ENCODE measurements at regions not wholly inside any gene's neighbourhood (a gene's known extent, or its start where the extent isn't known, plus 50 kb on each side); places are given as distances from the start of the nearest gene placed in this dataset.
"Not testable (repeated sequence)": the region's sequence is repeated elsewhere in the genome, so short reads cannot be mapped to it uniquely, and the experiment has no call there.

- H3K27me3 ChIP-seq (ENCODE audit: control insufficient read depth in 2 of 2, insufficient read depth in 2 of 2, low read length in 2 of 2); H2AFZ ChIP-seq (ENCODE audit: low read depth, low read length); H3K9me3 ChIP-seq (replicated peaks; ENCODE audit: control insufficient read depth, insufficient read depth, low read length); H3K36me3 ChIP-seq (ENCODE audit: control insufficient read depth in 2 of 2, extremely low read depth in 1 of 2, insufficient read depth in 2 of 2, low read length in 2 of 2); POLR2A ChIA-PET; CTCF ChIA-PET; H3K9ac ChIP-seq (replicated peaks; ENCODE audit: extremely low read depth, insufficient read depth, low read length); H3K9me1 ChIP-seq (replicated peaks; ENCODE audit: control insufficient read depth, extremely low read depth, insufficient read depth, low read length); dilution Hi-C loops (cut with MboI; ENCODE audit: extremely low pct_ligation_motif_present, low sequenced_read_pairs); H4K20me1 ChIP-seq (replicated peaks; ENCODE audit: control insufficient read depth, extremely low read depth, insufficient read depth, low read length); H3K79me2 ChIP-seq (ENCODE audit: control insufficient read depth, insufficient read depth, low read length); DNase-seq (ENCODE audit: low read depth, low spot score); H3K4me2 ChIP-seq (ENCODE audit: insufficient read depth, low read length); H3K4me3 ChIP-seq (replicated peaks in 1 of 3; ENCODE audit: insufficient read depth in 1 of 3, low read depth in 1 of 3, low read length in 3 of 3); BruUV-seq (replicated peaks): not testable (repeated sequence)
- intact Hi-C loops (cut with micrococcal nuclease), result loop anchor here (10.0 kb wide), 1 partner anchor 47 kb away; no protein-coding TSS in a partner anchor
- Histone ChIP-seq H3K4me1 (ENCODE audit: control insufficient read depth, extremely low read depth, insufficient read depth, low read length) (peaks cover 37% of the 10 kb centered on the region), H3K27ac (ENCODE audit: insufficient read depth, low read depth, low read length) (peak overlapping the region; percentile 65)
- peak; percentile 28 for FAIRE-seq
- TF ChIP-seq CTCF (IDR thresholded peaks at IDR 0.05; ENCODE audit: extremely low read depth in 1 of 2, insufficient read depth in 1 of 2, low read depth in 1 of 2, low read length in 2 of 2), result peak in 1 of 2 donors; percentile 11
These were observed 141.1 kb upstream of the ZNF469 start for GRCh38 chr16:88241404-88242311.

GRCh38 chr16:88242312-88243295 lies 140.2 kb upstream of the ZNF469 start:
- H3K4me3 ChIP-seq (replicated peaks in 1 of 3; ENCODE audit: insufficient read depth in 1 of 3, low read depth in 1 of 3, low read length in 3 of 3); H3K36me3 ChIP-seq (ENCODE audit: control insufficient read depth in 2 of 2, extremely low read depth in 1 of 2, insufficient read depth in 2 of 2, low read length in 2 of 2); H3K9me3 ChIP-seq (replicated peaks; ENCODE audit: control insufficient read depth, insufficient read depth, low read length); H3K4me2 ChIP-seq (ENCODE audit: insufficient read depth, low read length); POLR2A ChIA-PET; H2AFZ ChIP-seq (ENCODE audit: low read depth, low read length); H3K27me3 ChIP-seq (ENCODE audit: control insufficient read depth in 2 of 2, insufficient read depth in 2 of 2, low read length in 2 of 2); CTCF ChIA-PET; H3K79me2 ChIP-seq (ENCODE audit: control insufficient read depth, insufficient read depth, low read length); dilution Hi-C loops (cut with MboI; ENCODE audit: extremely low pct_ligation_motif_present, low sequenced_read_pairs); H4K20me1 ChIP-seq (replicated peaks; ENCODE audit: control insufficient read depth, extremely low read depth, insufficient read depth, low read length); H3K9me1 ChIP-seq (replicated peaks; ENCODE audit: control insufficient read depth, extremely low read depth, insufficient read depth, low read length); BruUV-seq (replicated peaks): not testable (repeated sequence)
- Histone ChIP-seq H3K9ac (replicated peaks; ENCODE audit: extremely low read depth, insufficient read depth, low read length) (peak overlapping the region; percentile 42), H3K27ac (ENCODE audit: insufficient read depth, low read depth, low read length) (peak overlapping the region; percentile 65), H3K4me1 (ENCODE audit: control insufficient read depth, extremely low read depth, insufficient read depth, low read length) (peaks cover 35% of the 10 kb centered on the region)
- FAIRE-seq (peak; percentile 98), DNase-seq (ENCODE audit: low read depth, low spot score) (peak; percentile 88)
- peak; percentile 21 for TF ChIP-seq FOS (IDR thresholded peaks at IDR 0.05; ENCODE audit: borderline replicate concordance, insufficient read depth, low read length)
- intact Hi-C loops (cut with micrococcal nuclease), result loop anchor here (10.0 kb wide), 1 partner anchor 48 kb away; no protein-coding TSS in a partner anchor

GRCh38 chr16:88243921-88244320 lies 138.8 kb upstream of the ZNF469 start:
- DNase-seq (ENCODE audit: low read depth, low spot score); H3K9ac ChIP-seq (replicated peaks; ENCODE audit: extremely low read depth, insufficient read depth, low read length); H3K27ac ChIP-seq (ENCODE audit: insufficient read depth, low read depth, low read length); H3K9me1 ChIP-seq (replicated peaks; ENCODE audit: control insufficient read depth, extremely low read depth, insufficient read depth, low read length); H3K79me2 ChIP-seq (ENCODE audit: control insufficient read depth, insufficient read depth, low read length); dilution Hi-C loops (cut with MboI; ENCODE audit: extremely low pct_ligation_motif_present, low sequenced_read_pairs); POLR2A ChIA-PET; BruUV-seq (replicated peaks); FAIRE-seq; H3K36me3 ChIP-seq (ENCODE audit: control insufficient read depth in 2 of 2, extremely low read depth in 1 of 2, insufficient read depth in 2 of 2, low read length in 2 of 2); H3K9me3 ChIP-seq (replicated peaks; ENCODE audit: control insufficient read depth, insufficient read depth, low read length); H4K20me1 ChIP-seq (replicated peaks; ENCODE audit: control insufficient read depth, extremely low read depth, insufficient read depth, low read length); H3K27me3 ChIP-seq (ENCODE audit: control insufficient read depth in 2 of 2, insufficient read depth in 2 of 2, low read length in 2 of 2); CTCF ChIA-PET; H3K4me3 ChIP-seq (replicated peaks in 1 of 3; ENCODE audit: insufficient read depth in 1 of 3, low read depth in 1 of 3, low read length in 3 of 3); H3K4me2 ChIP-seq (ENCODE audit: insufficient read depth, low read length); H2AFZ ChIP-seq (ENCODE audit: low read depth, low read length): not testable (repeated sequence)
- peaks cover 25% of the 10 kb centered on the region for H3K4me1 ChIP-seq (ENCODE audit: control insufficient read depth, extremely low read depth, insufficient read depth, low read length)
- intact Hi-C loops (cut with micrococcal nuclease), result loop anchor here (10.0 kb wide), 1 partner anchor 49 kb away; no protein-coding TSS in a partner anchor
